ENCODE measurements at regions not wholly inside any gene's neighbourhood (a gene's known extent, or its start where the extent isn't known, plus 50 kb on each side); places are given as distances from the start of the nearest gene placed in this dataset.

DNA sequence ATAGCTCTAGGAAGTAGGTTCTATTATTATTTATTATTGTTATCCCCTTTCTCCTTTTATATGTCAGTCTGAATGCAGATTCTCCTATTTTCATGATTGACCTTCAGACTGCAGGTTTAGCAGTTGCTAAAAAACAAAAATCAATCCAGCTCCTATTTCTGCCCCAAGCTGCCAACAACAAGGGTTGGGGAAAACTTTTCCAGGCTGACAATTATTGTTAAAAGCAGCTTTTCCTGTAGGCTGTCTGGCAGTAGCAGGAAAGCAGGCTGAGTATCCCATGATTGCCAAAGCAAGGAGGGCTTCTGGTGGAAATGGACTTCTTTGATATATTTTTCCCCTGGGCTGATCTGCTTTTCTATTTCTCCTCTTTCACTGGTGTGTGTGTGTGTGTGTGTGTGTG lies 78.0 kb upstream of the CTLA4 start:
- DNase-seq: no peak

GRCh38 chr2:203790134-203790852 lies 77.3 kb upstream of the CTLA4 start:
- no peak for DNase-seq

DNA sequence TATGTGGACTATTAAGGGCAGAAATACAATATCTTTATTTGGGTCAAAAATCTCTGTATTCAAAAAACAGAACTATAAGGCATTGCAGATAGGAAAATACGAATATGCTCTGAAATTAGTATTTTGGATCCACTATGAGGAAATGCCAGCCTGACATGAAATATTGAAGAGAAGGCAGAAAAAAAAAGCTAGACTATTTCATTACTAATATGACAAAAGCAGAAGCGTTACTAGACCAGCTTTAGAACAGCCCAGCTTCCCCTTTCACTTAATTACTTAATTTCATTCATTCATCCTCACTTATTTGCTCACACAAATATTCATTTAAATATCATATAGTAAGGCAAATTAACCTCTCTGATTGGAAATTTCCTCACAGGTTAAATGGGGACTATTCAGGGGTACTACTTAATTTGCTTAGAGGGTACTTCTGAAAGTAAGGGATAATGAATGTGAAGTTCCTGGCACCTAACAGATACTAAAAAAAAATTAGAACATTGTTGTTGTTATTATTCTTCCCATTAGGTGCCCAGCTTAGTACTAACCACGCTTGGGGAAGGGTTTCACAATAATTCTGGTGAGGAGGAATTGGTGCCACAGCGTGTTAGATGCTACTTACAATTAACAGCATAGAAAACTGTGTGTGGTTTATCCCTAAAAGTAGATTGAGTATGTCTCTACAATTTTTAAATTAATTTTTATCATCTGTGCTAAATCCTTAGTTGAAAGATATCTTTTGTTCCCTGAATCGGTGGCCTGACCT lies 71.1 kb upstream of the CTLA4 start:
- no peak for DNase-seq

DNA sequence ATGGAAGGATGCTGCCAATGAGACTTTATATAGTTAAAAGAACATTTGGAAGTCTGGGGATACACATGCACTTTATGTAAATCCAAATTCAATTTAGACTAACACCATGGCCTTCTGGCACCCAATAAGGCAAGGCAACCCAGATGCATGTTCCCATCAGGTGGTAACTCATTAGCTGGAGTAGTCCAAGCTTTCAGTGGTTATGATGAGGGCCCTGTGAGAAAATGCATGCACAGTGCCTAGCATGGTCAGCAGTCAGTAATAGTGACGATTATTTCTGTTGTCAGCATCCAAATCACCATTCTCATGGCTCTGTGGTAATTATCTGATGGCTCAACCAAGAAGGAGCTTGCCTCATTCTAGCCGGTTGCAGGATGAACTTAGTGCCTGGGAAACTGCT lies 70.3 kb upstream of the CTLA4 start:
- DNase-seq: no peak

GRCh38 chr2:203797712-203798111 lies 69.9 kb upstream of the CTLA4 start:
- no peak for DNase-seq

DNA sequence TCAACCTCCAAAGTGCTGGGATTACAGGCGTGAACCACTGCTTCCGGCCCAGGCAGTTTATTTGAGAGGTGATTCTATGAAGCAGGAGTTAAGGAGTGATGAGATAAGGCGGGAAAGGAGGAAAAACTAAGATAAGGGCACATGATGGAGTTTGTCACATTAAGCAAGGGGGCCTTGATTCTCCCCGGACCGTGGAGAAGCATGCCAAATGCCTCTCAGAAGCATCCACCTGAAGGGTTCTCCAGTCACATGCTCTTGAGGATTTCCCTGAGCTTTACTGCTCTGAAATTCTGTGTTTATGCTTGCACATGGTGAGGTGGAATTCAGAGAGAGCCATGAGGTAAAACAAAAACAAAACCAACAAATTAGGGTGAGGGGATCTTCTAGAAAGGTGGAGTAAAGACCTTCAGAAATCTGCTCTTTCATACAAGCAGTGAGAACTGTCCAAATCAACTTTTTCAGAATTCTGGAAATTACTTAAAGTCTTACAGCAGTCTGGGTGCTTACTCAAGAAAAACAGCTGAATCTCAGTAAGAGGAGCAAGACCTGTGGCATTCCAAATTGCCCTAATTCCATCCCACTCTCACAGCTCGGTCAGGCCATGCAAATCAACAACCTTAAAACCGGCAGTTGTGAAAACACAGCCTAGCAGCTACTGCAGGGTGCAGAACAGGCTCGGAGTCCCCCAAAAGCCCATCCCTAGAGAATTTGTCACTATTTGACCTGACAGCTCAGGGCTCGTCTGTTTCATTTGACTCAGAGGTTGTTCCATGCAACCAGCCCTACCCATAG lies 69.1 kb upstream of the CTLA4 start:
- DNase-seq: no peak

DNA sequence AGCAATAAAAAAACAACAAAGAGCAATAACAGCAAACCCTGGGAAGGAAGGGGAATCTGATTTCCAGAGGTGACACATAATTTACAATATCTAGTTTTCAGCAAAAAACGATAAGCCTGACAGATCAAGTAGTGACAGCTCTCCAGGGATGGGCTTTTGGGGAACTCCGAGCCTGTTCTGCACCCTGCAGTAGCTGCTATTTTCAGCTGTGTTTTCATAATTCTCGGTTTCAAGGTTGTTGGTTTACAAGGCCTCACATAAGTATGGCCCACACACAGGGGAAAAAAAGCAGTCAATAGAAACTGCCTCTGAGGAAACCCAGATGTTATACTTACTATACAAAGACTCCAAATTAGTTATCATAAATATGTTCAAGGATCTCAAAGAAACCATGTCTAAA lies 67.7 kb upstream of the CTLA4 start:
- no peak for DNase-seq

DNA sequence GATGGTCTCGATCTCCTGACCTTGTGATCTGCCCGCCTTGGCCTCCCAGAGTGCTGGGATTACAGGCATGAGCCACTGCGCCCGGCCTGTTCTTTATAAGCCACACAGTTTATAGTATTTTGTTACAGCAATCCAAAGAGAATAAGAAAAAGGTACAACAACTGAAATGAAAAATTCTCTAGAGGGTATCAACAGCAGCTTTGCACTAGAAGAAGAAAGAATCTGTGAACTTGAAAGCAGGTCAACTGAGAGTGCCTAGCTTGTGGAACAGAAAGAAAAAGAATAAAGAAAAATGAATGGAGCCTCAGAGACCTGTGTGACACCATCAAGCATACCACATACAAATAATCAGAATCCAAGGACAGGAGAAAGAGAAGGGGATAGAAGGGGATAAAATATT lies 66.8 kb upstream of the CTLA4 start:
- DNase-seq: no peak

DNA sequence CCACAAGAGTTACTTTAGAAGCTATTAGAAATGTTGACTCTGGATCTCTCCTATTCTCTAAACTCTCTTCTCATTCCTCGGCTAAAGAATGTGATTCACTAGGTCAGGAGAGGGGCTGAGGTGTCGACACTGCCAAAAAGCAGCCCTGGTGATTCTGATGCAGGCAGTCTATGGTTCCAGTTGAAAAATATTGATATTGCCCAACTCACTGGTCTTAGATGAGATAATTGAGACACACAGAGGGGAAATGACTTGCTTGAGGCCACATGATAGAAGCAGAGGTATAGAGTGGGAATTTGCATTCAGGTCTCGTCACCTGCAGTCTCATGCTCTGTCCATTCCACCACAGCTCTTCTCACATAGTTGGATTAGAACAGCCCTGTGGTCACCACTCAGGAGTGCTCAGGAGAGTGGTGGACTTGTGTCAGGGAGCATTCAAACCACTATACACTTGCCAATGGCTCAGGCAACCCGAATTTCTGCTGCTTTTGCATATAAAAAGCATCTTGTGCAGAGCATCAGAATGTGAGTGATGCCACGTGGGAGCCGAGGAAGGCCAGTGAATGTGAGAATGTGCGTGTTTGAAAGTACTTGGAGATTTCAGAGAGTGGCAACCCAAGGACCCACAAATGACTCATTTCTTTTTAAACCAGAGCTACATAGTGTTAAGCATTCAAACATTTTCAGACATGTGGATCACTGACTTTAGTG lies 65.1 kb upstream of the CTLA4 start:
- peak in 3 of 56 donors; percentile 4 to 9 (median 6) for DNase-seq

DNA sequence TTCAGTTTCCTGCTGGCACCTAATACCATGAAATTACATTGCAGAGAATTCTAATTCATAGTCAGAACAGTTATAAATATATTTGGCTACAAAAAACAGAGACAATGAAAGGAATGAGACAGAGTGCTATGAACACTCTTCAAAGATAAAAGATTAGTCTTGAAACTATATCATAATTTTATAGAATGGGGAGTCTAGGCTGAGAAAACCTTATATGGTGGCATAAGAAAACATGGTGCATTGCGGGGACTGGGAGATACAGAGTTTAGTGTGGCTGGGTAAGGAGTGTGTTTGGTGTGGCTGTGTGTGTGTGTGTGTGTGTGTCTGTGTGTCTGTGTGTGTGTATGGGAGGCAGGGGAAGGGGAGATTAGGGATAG lies 64.5 kb upstream of the CTLA4 start:
- no peak for DNase-seq

DNA sequence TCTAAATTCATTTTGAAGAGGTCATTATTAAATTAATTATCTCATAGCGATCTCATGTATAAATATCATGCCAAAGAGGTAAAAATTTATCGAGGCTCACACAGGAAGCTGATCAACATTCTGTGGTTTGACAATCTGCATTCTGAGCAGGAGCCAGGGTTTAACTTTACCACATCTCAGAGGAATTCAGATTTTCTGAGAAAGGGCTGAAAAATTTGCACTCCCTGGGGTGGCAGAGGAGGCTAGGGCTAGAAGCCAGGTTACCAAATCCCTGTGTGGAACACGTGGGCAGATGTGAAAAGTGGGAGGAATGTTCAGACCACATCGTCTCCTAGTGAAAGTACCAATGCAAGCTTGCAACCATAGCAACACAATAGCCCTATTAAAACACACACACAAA lies 63.5 kb upstream of the CTLA4 start:
- peak in 14 of 56 donors; percentile 3 to 58 (median 16) for DNase-seq

GRCh38 chr2:203804764-203805485 lies 62.6 kb upstream of the CTLA4 start:
- no peak for DNase-seq

DNA sequence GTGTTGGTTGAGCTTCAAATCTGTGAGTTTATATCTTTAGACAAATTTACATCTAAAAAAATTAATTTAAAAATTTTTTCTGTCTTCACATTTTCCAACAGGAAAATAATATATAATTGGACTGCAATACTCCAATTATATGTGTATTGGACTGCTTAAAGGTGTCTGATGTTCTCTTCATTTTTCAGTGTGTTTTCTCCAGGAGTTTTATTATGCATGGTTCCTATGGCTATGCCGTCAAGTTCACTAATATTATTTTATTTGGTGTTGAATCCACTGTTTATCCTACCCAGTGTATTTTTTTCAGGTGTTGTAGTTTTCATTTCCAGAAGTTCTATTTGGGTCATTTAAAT lies 62.1 kb upstream of the CTLA4 start:
- no peak for DNase-seq

- no peak for DNase-seq
These were observed 60.8 kb upstream of the CTLA4 start for GRCh38 chr2:203806761-203807160.

DNA sequence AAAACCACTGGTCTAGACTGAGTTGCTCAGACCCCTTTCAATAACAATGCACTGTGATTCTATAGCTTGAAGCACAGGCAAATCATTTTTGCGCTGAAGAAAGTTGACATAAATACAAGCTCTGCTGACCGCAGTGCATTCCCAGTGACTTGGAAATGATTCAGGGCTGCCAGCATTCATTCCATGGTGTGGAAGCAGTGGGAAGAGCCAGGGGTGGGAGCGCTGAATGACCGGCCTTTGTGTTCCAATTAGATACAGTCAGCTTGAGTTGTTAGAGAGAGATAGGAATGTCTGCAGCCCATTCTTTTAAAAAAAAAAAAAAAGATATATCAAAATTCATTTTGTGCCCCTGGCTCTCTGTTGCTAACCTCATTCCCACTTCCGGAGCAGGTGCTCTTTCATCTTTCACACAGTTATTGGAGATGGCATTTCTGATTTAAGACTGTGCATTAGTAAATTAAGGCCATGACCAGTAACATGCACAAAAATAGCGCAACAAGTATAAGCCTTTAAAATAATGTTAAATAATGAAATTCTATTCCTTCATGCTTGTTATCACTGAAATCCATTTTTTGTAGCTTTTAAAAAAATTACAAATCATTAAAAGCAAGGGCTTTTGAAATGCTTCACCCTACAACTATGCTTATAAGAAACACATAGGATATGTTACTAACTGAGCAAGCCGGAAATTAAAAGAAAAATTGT lies 59.4 kb upstream of the CTLA4 start:
- no peak for DNase-seq

- no peak for DNase-seq
These were observed 58.5 kb upstream of the CTLA4 start for GRCh38 chr2:203809084-203809521.

DNA sequence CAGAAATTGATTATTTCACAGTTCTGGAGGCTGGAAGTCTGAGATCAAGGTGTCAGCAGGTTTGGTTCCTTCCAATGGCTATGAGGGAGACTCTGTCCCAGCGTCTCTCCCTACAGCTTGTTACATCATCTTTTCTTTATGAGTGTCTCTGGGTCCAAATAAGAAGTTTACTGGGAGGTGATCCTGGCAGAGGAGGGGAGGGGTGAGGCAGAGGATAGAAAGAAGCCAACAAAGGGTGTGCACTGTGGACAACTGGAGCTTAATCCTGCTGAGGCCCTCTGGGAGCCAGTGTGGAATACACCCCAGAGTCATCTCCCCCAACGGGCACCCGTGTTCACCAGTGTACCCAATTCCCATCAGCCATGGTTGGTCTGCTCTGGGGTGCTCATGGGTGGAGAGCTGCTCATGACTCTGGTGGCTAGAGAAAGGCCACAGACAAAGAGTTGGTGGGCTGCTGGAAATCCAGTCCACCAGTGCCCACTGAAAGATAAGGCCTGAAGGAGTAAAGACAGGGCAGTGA lies 57.5 kb upstream of the CTLA4 start:
- no peak for DNase-seq

- DNase-seq: peak in 9 of 56 donors; percentile 5 to 31 (median 14)
These were observed 55.9 kb upstream of the CTLA4 start for GRCh38 chr2:203811491-203812221.
